HG03097 (cell line): ENCODE measurements at regions not wholly inside any gene's neighbourhood (a gene's known extent, or its start where the extent isn't known, plus 50 kb on each side); places are given as distances from the start of the nearest gene placed in this dataset.

Experiments
- ATAC-seq: cut with Tn5 transposase; IDR thresholded peaks from one replicate; pipeline ENCODE4 v1.9.1; 2021; ENCODE audit not compliant: unreplicated experiment, low FRiP score

- no peak for ATAC-seq
These were observed 55.6 kb upstream of the KL start for GRCh38 chr13:32960626-32961025.

- ATAC-seq = no peak
These were observed 54.5 kb upstream of the KL start for GRCh38 chr13:32961724-32962123.

GRCh38 chr13:32962342-32962741 is 53.9 kb upstream of the KL start:
- no peak for ATAC-seq

GRCh38 chr13:32964987-32965386 is 51.2 kb upstream of the KL start:
- ATAC-seq = no peak
